HCT116 (cell line): ENCODE measurements at regions not wholly inside any gene's neighbourhood (a gene's known extent, or its start where the extent isn't known, plus 50 kb on each side); places are given as distances from the start of the nearest gene placed in this dataset.

Source experiments
- ATAC-seq: fragments of 200-7000 bp; cut with Tn5 transposase; 2 replicates; pipeline ENCODE4 v1.9.1; 2020; ENCODE audit warnings: mild to moderate bottlenecking, moderate library complexity
- BruUV-seq: library from RNA; stranded (reverse); fragments of 400-500 nt; replicated peaks from 2 replicates; lab custom pipeline; 2021; lab: Mats Ljungman, UMichigan
- CTCF ChIA-PET: fragments of 300-600 bp; sonication (Branson Sonifier 250); formaldehyde crosslinking; loops from one replicate; lab custom pipeline; 2021; ENCODE audit warnings: antibody characterized with exemption; lab: Charles Lee
- POLR2A ChIA-PET: fragments of 300-600, 350-600 bp; sonication (Branson Sonifier 250); formaldehyde crosslinking; loops from one replicate; lab custom pipeline; 2021; ENCODE audit warnings: antibody characterized with exemption; lab: Charles Lee
- RAD21 ChIA-PET, 2 experiments: fragments of 300-600 bp; sonication (Branson Sonifier 250); formaldehyde crosslinking; loops; one replicate each; lab custom pipeline; 2023; ENCODE audit warnings: low total read pairs in 2 of 2; ENCODE audit not compliant: uncharacterized antibody in 2 of 2, unreplicated experiment in 2 of 2, low non-redundant PET in 1 of 2; lab: Charles Lee
- DNase-seq: peaks from one replicate; pipeline ENCODE4 v3.0.0-alpha.2; 2010; ENCODE audit warnings: low read depth, low spot score
- H2AFZ ChIP-seq: fragments of 200-600 bp; shearing (Covaris generic), sonication (generic); 2 replicates; pipeline ENCODE4 v1.6.1; 2017; ENCODE audit warnings: low read depth, mixed run types, mixed read lengths, antibody characterized with exemption, low read length; ENCODE audit not compliant: poor library complexity, severe bottlenecking
- H3K27ac ChIP-seq: 2 replicates; pipeline ENCODE4 v1.5.1; 2012; ENCODE audit warnings: low read depth, low read length
- H3K27me3 ChIP-seq: fragments of 200-600 bp; sonication (generic); 2 replicates; pipeline ENCODE4 v1.6.1; 2016; ENCODE audit warnings: mixed run types, low read length, mixed read lengths; ENCODE audit not compliant: insufficient read depth
- H3K36me3 ChIP-seq, 2 experiments: fragments of 200-500 bp in 1 of 2; fragments of 200-600 bp in 1 of 2; sonication (Bioruptor generic) in 1 of 2; sonication (generic) in 1 of 2; 2 replicates each; pipeline versions ENCODE4 v1.5.1 to v1.6.1; 2014 to 2016; ENCODE audit warnings: low read length in 2 of 2, inconsistent platforms in 1 of 2, mixed read lengths in 1 of 2, mixed run types in 1 of 2; ENCODE audit not compliant: insufficient read depth in 2 of 2, control insufficient read depth in 1 of 2
- H3K4me1 ChIP-seq, 2 experiments: fragments of 200-600 bp in 1 of 2; sonication (generic) in 1 of 2; 2 replicates each; pipeline versions ENCODE4 v1.5.1 to v1.6.1; 2012 to 2017; ENCODE audit warnings: low read length in 2 of 2, inconsistent platforms in 1 of 2, mild to moderate bottlenecking in 1 of 2, mixed read lengths in 1 of 2, mixed run types in 1 of 2, moderate library complexity in 1 of 2; ENCODE audit not compliant: insufficient read depth in 2 of 2, control insufficient read depth in 1 of 2
- H3K4me2 ChIP-seq: fragments of 200-600 bp; sonication (generic); 2 replicates; pipeline ENCODE4 v1.6.1; 2017; ENCODE audit warnings: mixed run types, low read length, mixed read lengths
- H3K4me3 ChIP-seq, 2 experiments: fragments of 200-600 bp in 1 of 2; sonication (generic) in 1 of 2; replicated peaks in 1 of 2; 2 replicates each; pipeline ENCODE4 v1.5.1; 2011 to 2016; ENCODE audit warnings: low read length in 2 of 2, control low read depth in 1 of 2, low read depth in 1 of 2, mild to moderate bottlenecking in 1 of 2, mixed read lengths in 1 of 2, mixed run types in 1 of 2
- H3K79me2 ChIP-seq: fragments of 200-600 bp; sonication (generic); 2 replicates; pipeline ENCODE4 v1.6.1; 2017; ENCODE audit warnings: mild to moderate bottlenecking, mixed run types, low read length, moderate library complexity, mixed read lengths; ENCODE audit not compliant: insufficient read depth
- H3K9ac ChIP-seq: fragments of 200-600 bp; sonication (generic); 2 replicates; pipeline ENCODE4 v1.6.1; 2016; ENCODE audit warnings: low read length, mixed read lengths
- H3K9me2 ChIP-seq: fragments of 200-600 bp; sonication (generic), shearing (Covaris generic); 2 replicates; pipeline ENCODE4 v1.6.1; 2017; ENCODE audit warnings: mixed run types, mild to moderate bottlenecking, moderate library complexity; ENCODE audit not compliant: insufficient read depth
- H3K9me3 ChIP-seq, 2 experiments: fragments of 200-500 bp in 1 of 2; fragments of 200-600 bp in 1 of 2; sonication (Bioruptor generic) in 1 of 2; sonication (generic) in 1 of 2; 2 replicates each; pipeline ENCODE4 v1.6.1; 2014 to 2017; ENCODE audit warnings: low read length in 2 of 2, mixed read lengths in 2 of 2, inconsistent platforms in 1 of 2, low read depth in 1 of 2, mild to moderate bottlenecking in 1 of 2, mixed run types in 1 of 2, moderate library complexity in 1 of 2; ENCODE audit not compliant: control insufficient read depth in 1 of 2, insufficient read depth in 1 of 2
- H4K20me1 ChIP-seq: fragments of 200-600 bp; sonication (generic), shearing (Covaris generic); 2 replicates; pipeline ENCODE4 v1.6.1; 2017; ENCODE audit warnings: mixed run types, mild to moderate bottlenecking, moderate library complexity; ENCODE audit not compliant: insufficient read depth
- ATF3 ChIP-seq: IDR thresholded peaks from 2 replicates; pipeline ENCODE4 v1.6.1; 2012
- CEBPB ChIP-seq: IDR thresholded peaks from 2 replicates; pipeline ENCODE4 v1.6.1; 2012; ENCODE audit warnings: low read depth
- CTCF ChIP-seq, 3 experiments: fragments of 200-600 bp in 1 of 3; sonication (generic) in 1 of 3; IDR thresholded peaks in 2 of 3; conservative IDR thresholded peaks in 1 of 3; 2 replicates each; pipeline ENCODE4 v1.5.1; 2012 to 2017; ENCODE audit warnings: low read depth in 2 of 3, low read length in 2 of 3, antibody characterized with exemption in 1 of 3, borderline replicate concordance in 1 of 3, control low read depth in 1 of 3, mild to moderate bottlenecking in 1 of 3, mixed read lengths in 1 of 3, mixed run types in 1 of 3, moderate library complexity in 1 of 3; ENCODE audit not compliant: insufficient read depth in 1 of 3
- EGR1 ChIP-seq: IDR thresholded peaks from 2 replicates; pipeline ENCODE4 v1.6.1; 2012; ENCODE audit warnings: low read depth
- JUND ChIP-seq: IDR thresholded peaks from 2 replicates; pipeline ENCODE4 v1.6.1; 2012
- MAX ChIP-seq: IDR thresholded peaks from 2 replicates; pipeline ENCODE4 v1.6.1; 2012
- POLR2A ChIP-seq: IDR thresholded peaks from 2 replicates; pipeline ENCODE4 v1.7.0; 2011; ENCODE audit warnings: borderline replicate concordance; ENCODE audit not compliant: insufficient read depth, insufficient read length; ENCODE audit errors: extremely low read depth
- RAD21 ChIP-seq: IDR thresholded peaks from 2 replicates; pipeline ENCODE4 v1.6.1; 2012; ENCODE audit warnings: low read depth, mild to moderate bottlenecking
- SIN3A ChIP-seq: IDR thresholded peaks from 2 replicates; pipeline ENCODE4 v1.6.1; 2012; ENCODE audit warnings: low read depth
- SRF ChIP-seq: IDR thresholded peaks from 2 replicates; pipeline ENCODE4 v1.6.1; 2012; ENCODE audit warnings: low read depth
- TCF7L2 ChIP-seq: IDR thresholded peaks from 2 replicates; pipeline ENCODE4 v1.7.0; 2011; ENCODE audit warnings: borderline replicate concordance, inconsistent platforms; ENCODE audit not compliant: insufficient read depth, insufficient read length; ENCODE audit errors: extremely low read depth
- ZBTB33 ChIP-seq: IDR thresholded peaks from 2 replicates; pipeline ENCODE4 v1.6.1; 2011; ENCODE audit warnings: mild to moderate bottlenecking, low read length, moderate library complexity; ENCODE audit not compliant: insufficient replicate concordance; ENCODE audit errors: extremely low read depth
- ZFX ChIP-seq: fragments of 450-650 bp; IDR thresholded peaks from 2 replicates; pipeline ENCODE4 v1.6.1; 2017
- ZNF274 ChIP-seq: fragments of 200-500 bp; sonication (Bioruptor generic); IDR thresholded peaks from 2 replicates; pipeline ENCODE4 v1.6.1; 2014; ENCODE audit warnings: mild to moderate bottlenecking, low read depth, low read length, inconsistent platforms
- intact Hi-C: fragments of 100-400 bp; cut with micrococcal nuclease; formaldehyde crosslinking; loops from 2 replicates; pipeline ENCODE4 v1.10.0; 2022

GRCh38 chr5:159511570-159511969 is 181.3 kb upstream of the IL12B start:
- Histone ChIP-seq H3K4me1 (peaks cover 8 to 19% of the 10 kb centered on the region in 2 experiments), H3K79me2 (no peaks in the 10 kb centered on the region), H3K36me3 (no peaks in the 10 kb centered on the region), H3K9me3 (no peaks in the 10 kb centered on the region), H3K9ac (no peak overlapping the region), H3K4me2 (no peak overlapping the region), H3K27ac (no peak overlapping the region), H3K9me2 (no peaks in the 10 kb centered on the region), H4K20me1 (no peaks in the 10 kb centered on the region), H3K27me3 (no peaks in the 10 kb centered on the region), H3K4me3 (no peak overlapping the region), H2AFZ (no peak overlapping the region)
- ATAC-seq (no peak), DNase-seq (no peak)
- ChIA-PET POLR2A (no interaction called here), RAD21 (no interaction called here)
- BruUV-seq: no TSS peak
- intact Hi-C loops: no loop called here
- TF ChIP-seq CEBPB: no peak
- TF ChIP-seq POLR2A: no peak
- no peak for TF ChIP-seq ZNF274
- no peak for TF ChIP-seq SIN3A
- TF ChIP-seq JUND: no peak
- TF ChIP-seq SRF: no peak
- no peak for TF ChIP-seq CTCF (IDR thresholded peaks at IDR 0.05 in 2 of 3, conservative IDR thresholded peaks at IDR 0.05 in 1 of 3; ENCODE audit: borderline replicate concordance in 1 of 3, insufficient read depth in 1 of 3, low read depth in 2 of 3, low read length in 2 of 3)
- no peak for TF ChIP-seq ZFX
- TF ChIP-seq ATF3: no peak
- TF ChIP-seq RAD21: no peak
- no peak for TF ChIP-seq MAX
- no peak for TF ChIP-seq EGR1
- TF ChIP-seq TCF7L2: no peak
- TF ChIP-seq ZBTB33: no peak
- TF ChIP-seq, all 23 proteins: peak for 0
- CTCF ChIA-PET: no interaction called here
